GM12878 (cell line): ENCODE measurements at regions not wholly inside any gene's neighbourhood (a gene's known extent, or its start where the extent isn't known, plus 50 kb on each side); places are given as distances from the start of the nearest gene placed in this dataset.

Experiments used
- ATAC-seq: fragments of 200-7000 bp; cut with Tn5 transposase; 3 replicates; pipeline ENCODE4 v1.9.1; 2020; ENCODE audit warnings: mild to moderate bottlenecking, moderate library complexity
- BruUV-seq: library from RNA; stranded (reverse); fragments of 400-500 nt; replicated peaks from 2 replicates; lab custom pipeline; 2021; lab: Mats Ljungman, UMichigan
- CTCF ChIA-PET: fragments of 300-600 bp; sonication (Branson Sonifier 250); formaldehyde crosslinking; extraction: SDS; loops from one replicate; lab custom pipeline; 2021; ENCODE audit warnings: inconsistent platforms; lab: Yijun Ruan, JAX
- POLR2A ChIA-PET: fragments of 350-600 bp; formaldehyde crosslinking; extraction: SDS; loops from one replicate; lab custom pipeline; 2021; ENCODE audit warnings: inconsistent platforms; lab: Charles Lee
- RAD21 ChIA-PET: fragments of 300-600 bp; sonication (Branson Sonifier 250); formaldehyde crosslinking; loops from one replicate; lab custom pipeline; 2023; ENCODE audit warnings: antibody characterized with exemption; ENCODE audit not compliant: unreplicated experiment; lab: Charles Lee
- SMC1A ChIA-PET: fragments of 300-600 bp; sonication (Branson Sonifier 250); formaldehyde crosslinking; loops from one replicate; lab custom pipeline; 2023; ENCODE audit not compliant: unreplicated experiment, uncharacterized antibody; lab: Charles Lee
- DNase-seq: peaks from one replicate; pipeline ENCODE4 v3.0.0-alpha.2; 2011; ENCODE audit warnings: low read depth, low spot score
- FAIRE-seq: peaks from 3 replicates; lab custom pipeline; 2011; peaks lifted over from hg19 to GRCh38; lab: Jason Lieb, UNC
- H2AFZ ChIP-seq: 2 replicates; pipeline ENCODE4 v1.6.0; 2011; ENCODE audit warnings: low read depth, low read length, control low read depth; ENCODE audit not compliant: control insufficient read depth
- H3K27ac ChIP-seq: 2 replicates; pipeline ENCODE4 v1.5.1; 2011; ENCODE audit warnings: control low read depth; ENCODE audit not compliant: control insufficient read depth, insufficient read depth
- H3K27me3 ChIP-seq, 2 experiments: replicated peaks in 1 of 2; 2 replicates each; pipeline versions ENCODE4 v1.6.0 to v1.6.1; 2011; ENCODE audit warnings: low read length in 1 of 2; ENCODE audit not compliant: control insufficient read depth in 2 of 2, insufficient read depth in 2 of 2
- H3K36me3 ChIP-seq, 2 experiments: 2 replicates each; pipeline ENCODE4 v1.5.1; 2011; ENCODE audit warnings: low read length in 1 of 2; ENCODE audit not compliant: control insufficient read depth in 2 of 2, insufficient read depth in 2 of 2
- H3K4me1 ChIP-seq: 2 replicates; pipeline ENCODE4 v1.6.1; 2011; ENCODE audit warnings: mild to moderate bottlenecking, low read length, moderate library complexity, mixed read lengths; ENCODE audit not compliant: control insufficient read depth, insufficient read depth
- H3K4me2 ChIP-seq: 2 replicates; pipeline ENCODE4 v1.6.0; 2011; ENCODE audit warnings: control low read depth; ENCODE audit not compliant: control insufficient read depth, insufficient read depth
- H3K4me3 ChIP-seq: fragments of 200-600 bp; sonication (generic); 2 replicates; pipeline ENCODE4 v1.5.1; 2016
- H3K79me2 ChIP-seq: 2 replicates; pipeline ENCODE4 v1.6.0; 2011; ENCODE audit warnings: low read length; ENCODE audit not compliant: control insufficient read depth, insufficient read depth
- H3K9ac ChIP-seq: 2 replicates; pipeline ENCODE4 v1.8.0; 2011; ENCODE audit warnings: low read length, control low read depth, mixed read lengths; ENCODE audit not compliant: control insufficient read depth, insufficient read depth
- H3K9me3 ChIP-seq: replicated peaks from 3 replicates; pipeline ENCODE4 v1.5.1; 2011; ENCODE audit warnings: mild to moderate bottlenecking, low read length; ENCODE audit not compliant: control insufficient read depth, insufficient read depth
- H4K20me1 ChIP-seq: 2 replicates; pipeline ENCODE4 v1.6.0; 2011; ENCODE audit not compliant: control insufficient read depth, insufficient read depth
- BCL3 ChIP-seq: IDR thresholded peaks from 2 replicates; pipeline ENCODE4 v1.6.1; 2011; ENCODE audit warnings: borderline replicate concordance, low read depth, mild to moderate bottlenecking, moderate library complexity, low read length; ENCODE audit not compliant: insufficient read depth, poor library complexity, severe bottlenecking
- BCLAF1 ChIP-seq: fragments of 450-650 bp; IDR thresholded peaks from 2 replicates; pipeline ENCODE4 v1.6.1; 2017; ENCODE audit warnings: antibody characterized with exemption, mild to moderate bottlenecking, moderate library complexity
- CTCF ChIP-seq, 3 experiments: IDR thresholded peaks in 2 of 3; conservative IDR thresholded peaks in 1 of 3; 2 replicates each; pipeline ENCODE4 v1.5.1; 2011; ENCODE audit warnings: low read depth in 3 of 3, low read length in 3 of 3, mild to moderate bottlenecking in 3 of 3, control low read depth in 2 of 3, moderate library complexity in 2 of 3, inconsistent platforms in 1 of 3, mixed read lengths in 1 of 3; ENCODE audit not compliant: control insufficient read depth in 2 of 3, insufficient read depth in 1 of 3; ENCODE audit errors: extremely low read depth in 1 of 3
- FOXK2 ChIP-seq: fragments of 450-650 bp; IDR thresholded peaks from 2 replicates; pipeline ENCODE4 v1.6.1; 2017; ENCODE audit warnings: mild to moderate bottlenecking, moderate library complexity
- HCFC1 ChIP-seq: fragments of 150-350 bp; IDR thresholded peaks from 2 replicates; pipeline ENCODE4 v1.6.1; 2014; ENCODE audit warnings: low read length
- KDM1A ChIP-seq: fragments of 200-600 bp; sonication (generic); IDR thresholded peaks from 2 replicates; pipeline ENCODE4 v1.6.1; 2016; ENCODE audit warnings: borderline replicate concordance
- LARP7 ChIP-seq: fragments of 450-650 bp; IDR thresholded peaks from 2 replicates; pipeline ENCODE4 v1.6.1; 2017; ENCODE audit warnings: mild to moderate bottlenecking
- MAX ChIP-seq: IDR thresholded peaks from 2 replicates; pipeline ENCODE4 v1.6.1; 2012; ENCODE audit warnings: low read depth, low read length, improper control_type of control experiment
- NR2C1 ChIP-seq: fragments of 450-650 bp; IDR thresholded peaks from 2 replicates; pipeline ENCODE4 v1.6.1; 2017; ENCODE audit warnings: antibody characterized with exemption, mild to moderate bottlenecking, moderate library complexity
- RCOR1 ChIP-seq: conservative IDR thresholded peaks from 2 replicates; pipeline ENCODE4 v1.6.1; 2012; ENCODE audit warnings: low read depth, low read length, improper control_type of control experiment
- SMAD1 ChIP-seq: fragments of 450-650 bp; IDR thresholded peaks from 2 replicates; pipeline ENCODE4 v1.6.1; 2018; ENCODE audit warnings: mild to moderate bottlenecking, low read depth; ENCODE audit not compliant: partially characterized antibody
- SUPT20H ChIP-seq: IDR thresholded peaks from 2 replicates; pipeline ENCODE4 v1.6.1; 2011; ENCODE audit warnings: low read depth, mild to moderate bottlenecking, low read length, moderate library complexity, borderline replicate concordance; ENCODE audit not compliant: control insufficient read depth
- ZBTB40 ChIP-seq: fragments of 450-650 bp; IDR thresholded peaks from 2 replicates; pipeline ENCODE4 v1.6.1; 2016; ENCODE audit warnings: mild to moderate bottlenecking, moderate library complexity, borderline replicate concordance
- in situ Hi-C: fragments of 300-500 bp; cut with MboI; formaldehyde crosslinking; loops from 9 replicates; pipeline ENCODE4 v1.14.3; 2018; ENCODE audit warnings: mixed read lengths
- intact Hi-C: fragments of 100-400 bp; cut with micrococcal nuclease; formaldehyde crosslinking; loops from one replicate; pipeline ENCODE4 v1.14.2; 2022; ENCODE audit not compliant: unreplicated experiment

GRCh38 chr2:187687585-187687984 lies 133.3 kb upstream of the TFPI start (continued):
- TF ChIP-seq BCL3 = no peak
- no peak for TF ChIP-seq MAX
- no peak for TF ChIP-seq HCFC1
- TF ChIP-seq LARP7 = no peak

GRCh38 chr2:187689372-187689771 lies 135.1 kb upstream of the TFPI start:
- intact Hi-C loops = no loop called here
- H3K4me2 ChIP-seq = no peak overlapping the region
- BruUV-seq = no TSS peak
- TF ChIP-seq KDM1A = no peak
- no peak for TF ChIP-seq FOXK2
- no peak for TF ChIP-seq SMAD1
- TF ChIP-seq RCOR1 = no peak
- TF ChIP-seq NR2C1 = no peak
- TF ChIP-seq ZBTB40 = no peak
- TF ChIP-seq CTCF (IDR thresholded peaks at IDR 0.05 in 2 of 3, conservative IDR thresholded peaks at IDR 0.05 in 1 of 3; ENCODE audit: control insufficient read depth in 2 of 3, extremely low read depth in 1 of 3, insufficient read depth in 1 of 3, low read depth in 3 of 3, low read length in 3 of 3) = no peak
- TF ChIP-seq BCLAF1 = no peak
- TF ChIP-seq SUPT20H = no peak

More at GRCh38 chr2:187689372-187689771, 135.1 kb upstream of the TFPI start:
- Histone ChIP-seq H4K20me1 (no peaks in the 10 kb centered on the region), H3K4me1 (no peaks in the 10 kb centered on the region), H3K27ac (no peak overlapping the region), H3K79me2 (no peaks in the 10 kb centered on the region), H3K4me3 (no peak overlapping the region), H3K27me3 (no peaks in the 10 kb centered on the region), H3K9me3 (no peaks in the 10 kb centered on the region), H3K9ac (no peak overlapping the region), H2AFZ (no peak overlapping the region), H3K36me3 (no peaks in the 10 kb centered on the region)
- no peak for FAIRE-seq
- RAD21 ChIA-PET = no interaction called here
- ATAC-seq = no peak
- DNase-seq = no peak
- in situ Hi-C loops = no loop called here
- POLR2A ChIA-PET = no interaction called here
- SMC1A ChIA-PET = no interaction called here
- CTCF ChIA-PET = no interaction called here
